Uterus (tissue), 3 donors: ENCODE measurements at regions not wholly inside any gene's neighbourhood (a gene's known extent, or its start where the extent isn't known, plus 50 kb on each side); places are given as distances from the start of the nearest gene placed in this dataset.

Experiments
- DNase-seq, 2 donors: peaks; one replicate each; pipeline ENCODE4 v3.0.0-alpha.2; 2019 to 2020
- H3K27ac ChIP-seq, 2 donors: fragments of 200-600 bp; sonication (generic); 1 replicate in 1 of 2; 2 replicates in 1 of 2; pipeline ENCODE4 v1.5.1; 2016 to 2018
- H3K27me3 ChIP-seq, 2 donors: fragments of 200-600 bp; sonication (generic); one replicate each; pipeline ENCODE4 v1.5.1; 2018 to 2019; ENCODE audit warnings: control low read depth in 1 of 2
- H3K36me3 ChIP-seq, 2 donors: fragments of 200-600 bp; sonication (generic); one replicate each; pipeline ENCODE4 v1.5.1; 2019; ENCODE audit warnings: control low read depth in 1 of 2
- H3K4me1 ChIP-seq, 2 donors: fragments of 200-600 bp; sonication (generic); one replicate each; pipeline ENCODE4 v1.5.1; 2018 to 2019; ENCODE audit warnings: control low read depth in 1 of 2
- H3K4me3 ChIP-seq, 2 donors: fragments of 200-600 bp; sonication (generic); 1 replicate in 1 of 2; 2 replicates in 1 of 2; pipeline ENCODE4 v1.5.1; 2018 to 2019; ENCODE audit warnings: mild to moderate bottlenecking in 1 of 2
- H3K9me3 ChIP-seq, 2 donors: fragments of 200-600 bp; sonication (generic); one replicate each; pipeline ENCODE4 v1.5.1; 2019; ENCODE audit warnings: control low read depth in 1 of 2
- POLR2A ChIP-seq, 2 donors: fragments of 450-650 bp; IDR thresholded peaks; one replicate each; pipeline ENCODE4 v1.6.1; 2016; ENCODE audit warnings: antibody characterized with exemption in 2 of 2, mild to moderate bottlenecking in 1 of 2, moderate library complexity in 1 of 2
- intact Hi-C: fragments of 100-400 bp; cut with DNase I; formaldehyde crosslinking; loops from one replicate; pipeline ENCODE4 v1.15.1; 2023; ENCODE audit warnings: low total_unique reads
- TF ChIP-seq, protein P1 (sequence below), 4 experiments: fragments of 200-600 bp in 2 of 4; fragments of 450-650 bp in 2 of 4; sonication (generic) in 2 of 4; IDR thresholded peaks; one replicate each; pipeline ENCODE4 v1.5.1; 2016 to 2019; ENCODE audit warnings: antibody characterized with exemption in 4 of 4, mild to moderate bottlenecking in 2 of 4, moderate library complexity in 1 of 4
- donor health status: DM: yes; HTN: yes; CAD: no.

DNA sequence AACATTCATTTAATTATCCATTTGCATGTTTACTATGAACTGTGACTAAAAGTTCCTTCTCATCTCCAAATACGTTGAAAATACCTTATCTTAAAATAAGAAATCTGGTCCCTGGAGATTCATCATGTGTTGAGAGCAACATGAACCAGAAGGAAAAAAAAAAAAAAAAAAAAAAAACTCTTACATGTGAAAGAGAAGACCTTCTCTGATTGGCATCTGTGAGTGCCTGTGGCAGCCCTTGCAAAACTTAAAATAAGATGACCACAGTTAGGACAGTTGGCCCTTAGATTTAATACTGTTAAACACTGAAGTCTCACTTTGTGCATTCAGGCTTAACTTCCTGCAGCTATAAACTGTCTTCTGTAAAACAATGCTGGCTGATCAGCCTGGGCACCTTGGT, 1395.2 kb upstream of the ADGRL4 start:
- H3K4me3 ChIP-seq, result no peak overlapping the region
- H3K27me3 ChIP-seq, result no peaks in the 10 kb centered on the region
- no peaks in the 10 kb centered on the region for H3K9me3 ChIP-seq
- no peak for DNase-seq
- intact Hi-C loops, result no loop called here
- TF ChIP-seq, protein P1, sequence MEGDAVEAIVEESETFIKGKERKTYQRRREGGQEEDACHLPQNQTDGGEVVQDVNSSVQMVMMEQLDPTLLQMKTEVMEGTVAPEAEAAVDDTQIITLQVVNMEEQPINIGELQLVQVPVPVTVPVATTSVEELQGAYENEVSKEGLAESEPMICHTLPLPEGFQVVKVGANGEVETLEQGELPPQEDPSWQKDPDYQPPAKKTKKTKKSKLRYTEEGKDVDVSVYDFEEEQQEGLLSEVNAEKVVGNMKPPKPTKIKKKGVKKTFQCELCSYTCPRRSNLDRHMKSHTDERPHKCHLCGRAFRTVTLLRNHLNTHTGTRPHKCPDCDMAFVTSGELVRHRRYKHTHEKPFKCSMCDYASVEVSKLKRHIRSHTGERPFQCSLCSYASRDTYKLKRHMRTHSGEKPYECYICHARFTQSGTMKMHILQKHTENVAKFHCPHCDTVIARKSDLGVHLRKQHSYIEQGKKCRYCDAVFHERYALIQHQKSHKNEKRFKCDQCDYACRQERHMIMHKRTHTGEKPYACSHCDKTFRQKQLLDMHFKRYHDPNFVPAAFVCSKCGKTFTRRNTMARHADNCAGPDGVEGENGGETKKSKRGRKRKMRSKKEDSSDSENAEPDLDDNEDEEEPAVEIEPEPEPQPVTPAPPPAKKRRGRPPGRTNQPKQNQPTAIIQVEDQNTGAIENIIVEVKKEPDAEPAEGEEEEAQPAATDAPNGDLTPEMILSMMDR (IDR thresholded peaks at IDR 0.05), result no peak
- no peak for TF ChIP-seq POLR2A (IDR thresholded peaks at IDR 0.05)
- no peak overlapping the region for H3K27ac ChIP-seq
- H3K36me3 ChIP-seq, result no peaks in the 10 kb centered on the region
- no peaks in the 10 kb centered on the region for H3K4me1 ChIP-seq

- Histone ChIP-seq H3K4me1 (no peaks in the 10 kb centered on the region), H3K27me3 (no peaks in the 10 kb centered on the region), H3K27ac (no peak overlapping the region), H3K36me3 (no peaks in the 10 kb centered on the region), H3K4me3 (no peak overlapping the region), H3K9me3 (no peaks in the 10 kb centered on the region)
- TF ChIP-seq POLR2A (IDR thresholded peaks at IDR 0.05), result no peak
- TF ChIP-seq, protein P1 (IDR thresholded peaks at IDR 0.05), result no peak
- DNase-seq, result no peak
- intact Hi-C loops, result no loop called here
Measured at GRCh38 chr1:80392529-80392928, 1386.0 kb upstream of the ADGRL4 start.

GRCh38 chr1:80385650-80386049, 1379.1 kb upstream of the ADGRL4 start:
- Histone ChIP-seq H3K4me3 (no peak overlapping the region), H3K36me3 (no peaks in the 10 kb centered on the region), H3K27ac (no peak overlapping the region), H3K4me1 (no peaks in the 10 kb centered on the region), H3K9me3 (no peaks in the 10 kb centered on the region), H3K27me3 (no peaks in the 10 kb centered on the region)
- TF ChIP-seq, protein P1 (IDR thresholded peaks at IDR 0.05), result no peak
- TF ChIP-seq POLR2A (IDR thresholded peaks at IDR 0.05), result no peak
- intact Hi-C loops, result no loop called here
- DNase-seq, result no peak

DNA sequence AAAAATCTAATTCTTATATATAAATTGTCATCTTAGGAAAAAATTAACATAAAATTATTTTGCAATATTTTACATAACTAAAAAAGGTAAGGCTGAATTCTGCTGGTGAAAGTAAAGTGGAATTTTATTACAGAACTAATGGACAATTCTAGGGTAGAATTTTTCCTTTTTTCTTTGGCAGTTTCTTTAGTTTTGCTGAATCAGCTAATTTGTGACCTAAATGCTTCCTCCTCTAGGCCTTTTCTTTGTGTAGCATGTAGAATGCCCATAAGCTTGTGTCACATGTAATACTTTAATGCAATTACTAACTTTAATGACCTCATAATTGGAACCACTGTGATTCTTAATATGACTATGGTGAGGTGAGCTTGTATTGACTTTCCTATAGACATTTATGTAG, 1378.4 kb upstream of the ADGRL4 start:
- H3K4me1 ChIP-seq, result no peaks in the 10 kb centered on the region
- DNase-seq, result no peak
- H3K27ac ChIP-seq, result no peak overlapping the region
- intact Hi-C loops, result no loop called here
- H3K9me3 ChIP-seq, result no peaks in the 10 kb centered on the region
- H3K4me3 ChIP-seq, result no peak overlapping the region
- no peak for TF ChIP-seq POLR2A (IDR thresholded peaks at IDR 0.05)
- TF ChIP-seq, protein P1 (IDR thresholded peaks at IDR 0.05), result no peak
- no peaks in the 10 kb centered on the region for H3K36me3 ChIP-seq
- no peaks in the 10 kb centered on the region for H3K27me3 ChIP-seq

GRCh38 chr1:80384083-80384830, 1377.7 kb upstream of the ADGRL4 start:
- H3K4me1 ChIP-seq, result no peaks in the 10 kb centered on the region
- H3K9me3 ChIP-seq, result no peaks in the 10 kb centered on the region
- intact Hi-C loops, result no loop called here
- H3K4me3 ChIP-seq, result no peak overlapping the region
- DNase-seq, result no peak
- no peak for TF ChIP-seq POLR2A (IDR thresholded peaks at IDR 0.05)
- TF ChIP-seq, protein P1 (IDR thresholded peaks at IDR 0.05), result no peak
- no peaks in the 10 kb centered on the region for H3K27me3 ChIP-seq
- no peaks in the 10 kb centered on the region for H3K36me3 ChIP-seq
- H3K27ac ChIP-seq, result no peak overlapping the region
